HG02571 (cell line): ENCODE measurements at regions not wholly inside any gene's neighbourhood (a gene's known extent, or its start where the extent isn't known, plus 50 kb on each side); places are given as distances from the start of the nearest gene placed in this dataset.
"Not testable (repeated sequence)": the region's sequence is repeated elsewhere in the genome, so short reads cannot be mapped to it uniquely, and the experiment has no call there.

Experiments used
- ATAC-seq: cut with Tn5 transposase; IDR thresholded peaks from one replicate; pipeline ENCODE4 v1.9.1; 2021; ENCODE audit warnings: mild to moderate bottlenecking, moderate library complexity; ENCODE audit not compliant: unreplicated experiment

DNA sequence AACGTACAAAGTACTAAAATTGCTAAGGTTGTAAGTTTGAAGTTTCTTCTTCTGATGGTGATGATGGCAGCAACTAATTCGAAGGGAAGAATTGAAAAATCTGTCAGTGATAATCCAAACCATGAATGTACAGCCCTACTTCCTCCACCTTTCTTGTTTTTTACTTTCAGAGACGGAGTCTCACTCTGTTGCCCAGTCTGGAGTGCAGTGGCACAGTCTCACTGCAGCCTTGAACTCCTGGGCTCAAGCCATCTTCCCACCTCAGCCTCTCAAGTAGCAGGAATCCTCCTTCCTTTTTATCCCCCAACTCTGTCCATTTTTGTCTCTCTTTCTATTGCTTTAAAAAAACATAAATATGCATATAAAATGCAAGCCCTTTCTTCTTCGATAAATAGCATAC, 112.3 kb upstream of the SOX21 start:
- ATAC-seq, result no peak

DNA sequence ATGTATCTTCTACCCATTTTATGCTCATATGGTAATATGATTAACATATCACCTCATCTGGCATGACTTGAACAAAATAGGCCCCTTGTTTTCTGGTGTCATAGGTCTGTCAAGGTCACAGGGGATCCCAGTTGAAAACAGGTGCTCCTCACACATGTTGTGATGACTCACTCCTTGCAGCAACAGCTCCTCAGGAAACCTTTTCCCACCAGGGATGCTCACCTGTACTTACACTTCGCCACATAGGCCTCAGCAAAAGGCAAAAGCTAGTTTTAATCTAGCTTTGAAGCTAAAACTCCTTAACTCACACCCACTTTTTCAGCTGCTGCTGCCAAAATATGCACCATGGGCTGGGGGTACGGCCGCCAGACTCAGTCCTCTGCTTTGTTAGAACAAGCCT, 110.0 kb upstream of the SOX21 start:
- no peak for ATAC-seq

DNA sequence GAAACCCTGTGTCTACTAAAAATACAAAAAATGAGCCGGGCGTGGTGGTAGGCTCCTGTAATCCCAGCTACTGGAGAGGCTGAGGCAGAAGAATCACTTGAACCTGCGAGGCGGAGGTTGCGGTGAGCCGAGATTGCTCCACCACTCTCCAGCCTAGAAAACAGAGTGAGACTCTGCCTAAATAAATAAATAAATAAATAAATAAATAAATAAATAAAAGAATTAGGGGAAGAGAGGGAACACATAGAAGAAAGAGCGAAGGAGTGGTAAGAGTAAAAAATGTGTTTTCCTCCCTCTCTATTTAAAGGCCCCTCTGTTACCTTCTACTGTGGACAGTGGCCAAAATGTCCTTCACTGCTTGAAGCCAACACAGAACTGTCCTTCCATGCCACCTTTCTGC, 103.9 kb upstream of the SOX21 start:
- no peak for ATAC-seq

DNA sequence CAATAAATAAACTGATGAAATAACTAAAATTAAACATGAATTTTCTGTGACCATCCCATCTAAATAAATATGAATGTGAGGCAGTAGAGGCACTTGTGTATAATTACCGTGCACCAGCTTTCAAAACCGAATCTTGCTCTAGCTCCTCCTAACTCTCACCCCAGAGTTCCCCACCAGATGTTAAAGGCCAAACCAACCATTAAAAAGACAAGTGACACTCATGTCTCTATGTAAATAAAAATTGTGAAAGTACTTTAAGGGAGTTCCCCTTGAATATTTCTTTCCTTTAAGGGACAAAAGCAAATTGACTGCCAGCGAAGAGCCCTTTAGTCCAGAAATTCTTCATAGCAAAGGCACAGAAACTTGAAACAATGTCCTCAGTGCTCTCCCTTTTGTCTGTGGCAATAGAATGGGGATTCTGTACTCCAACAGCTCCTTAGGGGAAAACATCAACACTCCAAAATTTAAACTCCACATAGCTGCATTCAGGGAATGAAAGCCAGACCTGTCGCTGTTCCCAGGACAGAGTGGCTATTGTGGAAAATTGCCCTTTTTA, 101.7 kb upstream of the SOX21 start:
- peak; percentile 93 for ATAC-seq

DNA sequence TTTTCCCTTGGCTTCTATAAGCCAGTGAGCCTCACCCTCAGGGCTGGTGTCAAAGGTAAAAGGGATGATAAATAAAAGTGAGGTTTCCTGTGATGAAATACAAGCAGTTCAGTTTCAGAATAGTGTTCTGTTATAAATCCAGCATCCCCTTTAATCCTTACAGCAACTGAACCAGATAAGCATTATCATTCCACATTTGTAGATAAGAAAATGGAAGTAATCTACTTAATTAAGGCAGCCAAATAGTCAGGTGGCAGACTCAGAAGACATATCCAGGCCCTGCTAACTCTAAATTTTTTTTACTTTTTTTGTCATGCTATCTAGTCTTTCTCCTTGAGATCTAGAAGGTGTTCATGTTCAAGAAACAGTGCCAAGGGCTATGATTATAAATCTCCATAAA, 99.4 kb upstream of the SOX21 start:
- no peak for ATAC-seq

DNA sequence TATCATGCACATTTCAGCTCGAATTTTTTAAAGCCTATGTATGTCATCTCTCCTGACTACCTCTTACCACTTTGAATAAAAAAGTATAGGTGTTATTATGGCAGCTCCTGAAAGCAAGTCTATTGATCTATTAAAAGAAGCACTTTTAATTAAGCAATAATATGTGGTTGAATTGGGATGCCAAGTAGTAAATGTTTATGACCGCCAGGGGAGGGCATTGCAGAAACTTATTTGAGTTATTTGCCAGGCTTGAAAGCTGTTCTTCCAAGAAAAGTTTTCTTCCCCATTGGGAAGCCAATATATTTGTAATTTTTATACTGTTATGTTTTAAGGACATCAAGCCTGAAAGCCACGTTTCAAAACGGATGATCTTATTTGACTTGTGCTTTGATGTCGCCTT, 88.1 kb upstream of the SOX21 start:
- ATAC-seq, result no peak

DNA sequence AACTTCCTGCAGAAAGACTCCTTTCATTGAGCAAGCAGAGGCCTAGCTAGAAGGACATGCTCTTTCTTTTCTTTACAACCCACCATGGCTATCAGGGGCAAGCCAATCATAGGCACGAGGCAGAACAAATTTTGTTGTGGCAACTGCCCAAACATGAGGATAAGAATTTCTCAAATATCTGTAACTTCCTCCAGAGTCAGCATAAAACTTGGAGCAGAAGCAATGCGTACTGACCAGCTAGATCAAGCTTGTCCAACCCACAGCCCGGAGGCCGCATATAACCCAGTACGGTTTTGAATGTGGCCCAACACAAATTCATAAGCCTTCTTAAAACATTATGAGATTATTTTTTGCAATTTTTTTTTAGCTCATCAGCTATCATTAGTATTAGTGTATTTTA, 87.0 kb upstream of the SOX21 start:
- ATAC-seq, result no peak

DNA sequence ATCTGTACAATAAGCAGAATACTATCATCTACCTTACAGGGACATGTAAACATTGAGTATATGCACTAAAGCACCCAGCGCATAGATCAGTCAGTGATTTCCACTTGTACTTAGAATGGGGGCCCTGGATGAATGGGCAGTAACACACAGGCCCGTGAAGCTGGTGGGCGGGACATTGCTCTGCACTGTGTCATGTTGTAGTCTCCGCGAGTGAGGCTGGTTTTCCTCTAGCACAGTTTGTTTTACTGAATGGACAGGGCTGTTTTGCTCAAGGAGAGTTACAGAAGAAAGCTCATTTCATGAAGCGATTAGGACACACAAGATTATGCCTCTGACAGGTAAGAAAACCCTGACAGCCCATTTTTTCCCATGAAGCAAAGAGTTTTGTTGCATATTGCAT, 86.4 kb upstream of the SOX21 start:
- no peak for ATAC-seq

DNA sequence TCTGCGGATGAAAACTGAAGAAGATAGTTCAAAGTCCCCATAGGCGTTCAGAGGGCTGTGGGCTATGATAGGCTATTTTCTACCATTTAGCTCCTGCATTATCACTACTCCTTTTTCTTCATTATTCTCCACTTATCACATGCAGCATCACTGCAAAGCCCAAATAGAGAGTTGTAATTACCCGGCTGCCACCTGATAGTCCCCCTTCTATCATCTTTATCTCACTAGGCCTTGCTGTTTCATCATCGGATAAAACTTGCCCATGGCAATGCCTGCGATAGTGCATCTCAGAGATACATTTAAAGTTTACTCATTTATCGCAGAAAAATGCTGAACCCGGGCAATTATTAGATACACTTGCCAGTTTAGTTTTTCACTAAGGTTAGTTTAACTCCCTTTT, 82.9 kb upstream of the SOX21 start:
- no peak for ATAC-seq

DNA sequence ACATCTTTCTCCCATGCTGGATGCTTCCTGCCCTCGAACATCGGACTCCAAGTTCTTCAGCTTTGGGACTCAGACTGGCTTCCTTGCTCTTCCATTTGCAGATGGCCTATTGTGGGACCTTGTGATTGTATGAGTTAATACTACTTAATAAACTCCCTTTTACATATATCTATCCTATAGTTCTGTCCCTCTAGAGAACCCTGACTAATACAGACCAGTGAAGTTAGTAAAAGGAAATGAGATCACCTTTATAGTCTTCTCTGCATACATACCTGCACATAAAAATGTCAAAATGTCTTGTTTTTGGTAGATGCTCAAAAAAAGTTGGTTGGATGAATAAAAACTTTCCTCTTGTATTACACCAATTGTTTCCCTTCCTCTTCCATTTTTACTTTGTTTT, 73.9 kb upstream of the SOX21 start:
- not testable (repeated sequence) for ATAC-seq

DNA sequence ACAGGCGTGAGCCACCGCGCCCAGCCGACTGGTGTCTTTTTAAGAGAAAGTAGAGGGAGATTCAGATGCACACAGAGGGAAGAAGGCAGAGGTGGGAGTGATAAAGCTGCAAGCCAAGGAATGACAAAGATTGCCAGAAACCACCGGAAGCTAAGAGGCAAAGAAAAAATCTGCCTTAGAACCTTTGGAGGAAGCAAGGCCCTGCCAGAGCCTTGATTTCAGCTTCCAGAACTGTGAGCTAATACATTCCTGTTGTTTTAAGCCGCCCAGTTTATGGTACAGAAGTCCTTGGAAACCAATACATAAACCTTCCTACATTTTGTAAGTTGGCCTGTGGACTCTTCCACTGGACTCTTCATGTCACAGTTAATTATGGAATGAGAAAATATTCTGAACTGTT, 71.7 kb upstream of the SOX21 start:
- ATAC-seq, result no peak

DNA sequence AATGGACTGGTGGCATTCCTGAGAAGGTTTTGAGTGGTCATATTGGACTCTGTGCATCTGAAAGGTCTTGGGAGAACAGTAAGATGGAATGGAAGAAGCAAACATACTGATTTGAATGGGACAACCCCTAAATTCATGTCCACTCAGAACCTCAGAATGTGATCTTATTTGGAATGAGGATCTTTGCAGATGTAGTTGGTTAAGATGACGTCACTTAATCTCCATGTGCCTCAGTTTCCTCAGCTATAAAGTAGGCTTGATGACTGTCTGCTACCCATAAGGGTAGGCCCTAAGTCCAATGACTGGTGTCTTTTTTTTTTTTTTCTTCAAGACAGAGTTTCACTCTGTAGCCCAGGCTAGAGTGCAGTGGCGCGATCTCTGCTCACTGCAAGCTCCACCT, 71.1 kb upstream of the SOX21 start:
- ATAC-seq, result no peak

DNA sequence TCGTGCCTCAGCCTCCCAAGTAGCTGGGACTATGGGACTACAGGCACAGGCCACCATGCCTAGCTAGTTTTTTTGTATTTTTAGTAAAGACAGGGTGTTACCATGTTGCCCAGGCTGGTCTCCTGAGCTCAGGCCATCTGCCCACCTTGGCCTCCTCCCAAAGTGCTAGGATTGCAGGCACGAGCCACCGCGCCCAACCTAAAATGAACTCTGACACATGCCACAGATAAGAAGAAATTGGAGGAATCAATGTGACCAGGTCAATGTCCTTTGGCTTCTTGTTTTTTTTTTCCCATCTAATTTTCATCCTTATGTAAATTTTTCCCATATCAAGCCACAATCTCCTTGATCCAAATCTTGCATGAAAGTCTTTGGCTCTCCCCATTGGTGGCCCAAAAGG, 68.1 kb upstream of the SOX21 start:
- no peak for ATAC-seq

DNA sequence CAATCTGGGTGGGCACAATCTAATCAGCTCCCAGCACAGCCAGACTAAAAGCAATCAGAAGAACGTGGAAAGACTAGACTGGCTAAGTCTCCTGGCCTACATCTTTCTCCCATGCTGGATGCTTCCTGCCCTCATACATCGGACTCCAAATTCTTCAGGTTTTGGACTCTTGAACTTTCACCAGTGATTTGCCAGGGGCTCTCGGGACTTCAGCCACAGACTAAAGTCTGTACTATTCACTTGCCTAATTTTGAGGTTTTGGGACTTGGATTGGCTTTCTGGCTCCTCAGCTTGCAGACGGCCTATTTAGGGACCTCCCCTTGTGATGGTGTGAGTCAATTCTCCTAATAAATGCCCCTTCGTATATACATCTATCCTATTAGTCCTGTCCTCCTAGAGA, 66.6 kb upstream of the SOX21 start:
- ATAC-seq, result no peak

DNA sequence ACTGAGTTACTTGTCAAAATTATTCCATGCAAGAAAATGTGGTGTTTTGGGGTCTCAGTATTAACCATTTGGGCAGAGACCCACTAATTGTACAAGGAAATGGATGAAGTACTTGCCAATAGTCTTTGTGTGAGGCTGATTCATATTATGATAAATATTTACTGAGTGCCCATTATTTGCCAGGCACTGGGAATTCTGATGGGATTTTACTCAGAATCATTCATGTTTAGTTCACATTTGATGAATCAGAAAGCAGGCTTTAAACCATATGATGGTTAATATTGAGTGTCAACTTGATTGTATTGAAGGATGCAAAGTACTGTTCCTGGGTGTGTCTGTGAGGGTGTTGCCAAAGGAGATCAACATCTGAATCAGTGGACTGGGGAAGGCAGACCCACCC, 66.2 kb upstream of the SOX21 start:
- ATAC-seq, result no peak

DNA sequence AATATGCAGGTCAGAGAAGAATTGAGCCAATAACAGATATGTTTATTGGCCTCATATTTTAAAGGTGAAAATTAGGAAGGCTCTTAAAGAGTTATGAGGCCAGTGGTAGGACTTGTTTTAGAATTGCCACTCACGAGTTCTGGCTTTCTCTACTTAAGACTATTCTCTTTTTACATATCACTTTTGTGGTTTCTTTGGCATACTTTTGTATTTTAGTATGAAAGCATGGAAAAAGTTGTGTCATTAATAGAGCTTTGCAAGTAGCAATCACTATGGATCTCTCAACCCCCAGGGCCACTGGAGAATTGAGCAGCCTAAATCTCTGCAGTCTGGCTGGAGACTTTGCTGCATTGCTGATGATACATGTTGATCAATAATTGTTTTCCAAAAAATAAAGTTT, 64.6 kb upstream of the SOX21 start:
- no peak for ATAC-seq

DNA sequence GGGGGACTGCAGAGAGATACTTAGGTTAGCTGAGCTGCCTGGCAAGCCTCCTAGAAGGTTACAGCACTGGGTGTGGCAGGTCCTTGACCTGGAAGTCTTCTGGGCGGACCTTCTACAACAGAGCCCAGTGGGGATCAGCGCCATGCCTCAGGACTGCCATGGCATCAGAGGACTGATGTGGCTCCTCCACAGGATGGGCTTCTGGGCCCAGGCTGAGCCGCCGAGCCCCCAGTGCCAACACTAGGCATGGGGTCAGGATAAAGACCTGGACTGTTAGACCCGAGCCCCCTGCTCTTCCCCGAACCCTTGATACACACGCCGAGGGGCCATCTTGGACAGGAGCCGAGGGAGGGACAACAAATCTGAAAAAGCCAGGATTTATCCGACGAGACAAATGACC, 64.0 kb upstream of the SOX21 start:
- no peak for ATAC-seq

DNA sequence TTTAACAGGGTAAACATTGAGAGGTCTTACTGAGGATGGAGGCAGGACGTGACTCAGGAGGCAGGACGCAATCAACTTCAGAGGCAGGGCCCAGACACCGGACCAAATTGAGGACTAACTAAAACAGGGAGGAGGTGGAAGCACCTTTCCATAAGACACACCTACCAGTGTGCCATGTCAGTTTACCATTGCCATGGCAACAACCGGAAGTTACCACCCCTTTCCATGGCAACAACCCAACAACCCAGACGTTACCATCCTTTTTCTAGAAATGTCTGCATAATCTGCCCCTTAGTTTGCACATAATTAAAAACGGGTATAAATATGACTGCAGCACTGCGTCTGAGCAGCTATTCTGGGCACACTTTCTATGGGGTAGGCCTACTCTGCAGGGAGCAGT, 53.5 kb upstream of the SOX21 start:
- no peak for ATAC-seq

DNA sequence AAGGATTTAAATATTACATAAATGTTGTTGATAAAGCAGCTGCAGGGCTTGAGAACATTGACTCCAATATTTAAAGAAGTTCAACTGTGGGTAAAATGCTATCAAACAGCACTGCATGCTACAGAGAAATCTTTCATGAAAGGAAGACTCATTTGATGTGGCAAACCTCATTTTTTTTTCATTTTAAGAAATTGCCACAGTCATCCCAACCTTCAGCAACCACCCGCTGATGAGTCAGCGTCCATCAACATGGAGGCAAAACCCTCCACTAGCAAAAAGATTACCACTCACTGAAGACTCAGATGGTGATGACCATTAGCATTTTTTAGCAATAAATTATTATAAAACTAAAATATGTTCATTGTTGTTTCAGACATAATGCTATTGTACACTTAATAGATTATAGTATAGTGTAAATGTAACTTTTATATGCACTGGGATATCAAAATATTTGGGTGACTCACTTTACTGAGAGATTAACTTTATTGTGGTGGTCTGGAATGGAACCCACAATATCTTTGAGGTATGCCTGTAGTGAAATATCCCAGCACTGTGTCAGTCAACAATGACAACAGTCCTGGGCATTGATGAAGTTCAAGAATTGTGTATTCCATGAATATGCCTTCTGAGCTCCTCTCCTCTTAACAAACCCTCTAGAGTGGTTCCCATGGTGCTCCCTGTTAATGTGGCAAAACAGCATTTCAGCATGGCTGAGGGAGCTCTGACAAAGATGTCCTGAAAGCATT, 52.4 kb upstream of the SOX21 start:
- ATAC-seq, result no peak
